ENCODE measurements at regions not wholly inside any gene's neighbourhood (a gene's known extent, or its start where the extent isn't known, plus 50 kb on each side); places are given as distances from the start of the nearest gene placed in this dataset.

GRCh38 chr4:128615197-128615596 lies 194.3 kb upstream of the JADE1 start:
- H3K9me3 ChIP-seq (ENCODE audit: control insufficient read depth, insufficient read depth, low read length) = no peaks in the 10 kb centered on the region
- H3K27me3 ChIP-seq (ENCODE audit: control insufficient read depth, insufficient read depth, low read length) = no peaks in the 10 kb centered on the region
- ChIA-PET CTCF (no interaction called here), POLR2A (no interaction called here)
- no peak overlapping the region for H3K4me3 ChIP-seq (ENCODE audit: low read depth, low read length)
- DNase-seq (ENCODE audit: low read depth, low spot score) = no peak
- TF ChIP-seq, protein P1, sequence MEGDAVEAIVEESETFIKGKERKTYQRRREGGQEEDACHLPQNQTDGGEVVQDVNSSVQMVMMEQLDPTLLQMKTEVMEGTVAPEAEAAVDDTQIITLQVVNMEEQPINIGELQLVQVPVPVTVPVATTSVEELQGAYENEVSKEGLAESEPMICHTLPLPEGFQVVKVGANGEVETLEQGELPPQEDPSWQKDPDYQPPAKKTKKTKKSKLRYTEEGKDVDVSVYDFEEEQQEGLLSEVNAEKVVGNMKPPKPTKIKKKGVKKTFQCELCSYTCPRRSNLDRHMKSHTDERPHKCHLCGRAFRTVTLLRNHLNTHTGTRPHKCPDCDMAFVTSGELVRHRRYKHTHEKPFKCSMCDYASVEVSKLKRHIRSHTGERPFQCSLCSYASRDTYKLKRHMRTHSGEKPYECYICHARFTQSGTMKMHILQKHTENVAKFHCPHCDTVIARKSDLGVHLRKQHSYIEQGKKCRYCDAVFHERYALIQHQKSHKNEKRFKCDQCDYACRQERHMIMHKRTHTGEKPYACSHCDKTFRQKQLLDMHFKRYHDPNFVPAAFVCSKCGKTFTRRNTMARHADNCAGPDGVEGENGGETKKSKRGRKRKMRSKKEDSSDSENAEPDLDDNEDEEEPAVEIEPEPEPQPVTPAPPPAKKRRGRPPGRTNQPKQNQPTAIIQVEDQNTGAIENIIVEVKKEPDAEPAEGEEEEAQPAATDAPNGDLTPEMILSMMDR (IDR thresholded peaks at IDR 0.05; ENCODE audit: low read depth, low read length) = no peak
- H3K27ac ChIP-seq (ENCODE audit: low read depth, low read length) = no peak overlapping the region

- POLR2A ChIA-PET = no interaction called here
- no peak for DNase-seq (ENCODE audit: low read depth, low spot score)
These were observed 201.5 kb upstream of the JADE1 start for GRCh38 chr4:128608006-128608405.

GRCh38 chr4:128606173-128606572 lies 203.3 kb upstream of the JADE1 start:
- Histone ChIP-seq H3K4me3 (ENCODE audit: low read depth, low read length) (no peak overlapping the region), H3K27me3 (ENCODE audit: control insufficient read depth, insufficient read depth, low read length) (no peaks in the 10 kb centered on the region), H3K9me3 (ENCODE audit: control insufficient read depth, insufficient read depth, low read length) (no peaks in the 10 kb centered on the region), H3K27ac (ENCODE audit: low read depth, low read length) (no peak overlapping the region)
- ChIA-PET CTCF (no interaction called here), POLR2A (no interaction called here)
- TF ChIP-seq, protein P1 (IDR thresholded peaks at IDR 0.05; ENCODE audit: low read depth, low read length) = no peak
- no peak for DNase-seq (ENCODE audit: low read depth, low spot score)

More at GRCh38 chr4:128608006-128608405, 201.5 kb upstream of the JADE1 start:
- Histone ChIP-seq H3K4me3 (ENCODE audit: low read depth, low read length) (no peak overlapping the region), H3K27me3 (ENCODE audit: control insufficient read depth, insufficient read depth, low read length) (no peaks in the 10 kb centered on the region), H3K9me3 (ENCODE audit: control insufficient read depth, insufficient read depth, low read length) (no peaks in the 10 kb centered on the region), H3K27ac (ENCODE audit: low read depth, low read length) (no peak overlapping the region)
- CTCF ChIA-PET = no interaction called here
- TF ChIP-seq, protein P1 (IDR thresholded peaks at IDR 0.05; ENCODE audit: low read depth, low read length) = no peak

DNA sequence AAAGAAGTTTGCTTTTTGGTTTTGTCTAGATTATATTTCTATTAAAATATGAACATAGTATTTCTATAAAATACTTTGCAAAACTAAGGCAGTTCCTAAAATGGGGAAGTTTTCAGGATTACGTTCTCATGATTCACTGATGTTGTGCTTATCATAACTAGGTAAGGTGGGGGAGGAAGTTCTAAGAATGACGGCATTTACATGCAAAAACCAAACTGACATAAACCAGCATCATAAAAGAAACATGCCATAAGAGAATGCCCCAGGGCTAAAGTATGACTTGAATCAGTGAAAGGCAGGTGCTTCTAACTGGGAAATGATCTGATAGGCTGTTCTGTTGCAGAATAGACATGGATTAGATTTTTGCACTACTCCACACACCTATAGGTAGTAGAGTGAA lies 204.7 kb upstream of the JADE1 start:
- POLR2A ChIA-PET = no interaction called here
- CTCF ChIA-PET = interaction anchor here (1.1 to 1.2 kb wide), 2 partner anchors 30 to 150 kb away, joined by 3 to 4 read pairs; no protein-coding TSS in a partner anchor
- no peaks in the 10 kb centered on the region for H3K9me3 ChIP-seq (ENCODE audit: control insufficient read depth, insufficient read depth, low read length)
- no peak overlapping the region for H3K4me3 ChIP-seq (ENCODE audit: low read depth, low read length)
- TF ChIP-seq, protein P1 (IDR thresholded peaks at IDR 0.05; ENCODE audit: low read depth, low read length) = no peak
- no peak overlapping the region for H3K27ac ChIP-seq (ENCODE audit: low read depth, low read length)
- no peak for DNase-seq (ENCODE audit: low read depth, low spot score)
- no peaks in the 10 kb centered on the region for H3K27me3 ChIP-seq (ENCODE audit: control insufficient read depth, insufficient read depth, low read length)

DNA sequence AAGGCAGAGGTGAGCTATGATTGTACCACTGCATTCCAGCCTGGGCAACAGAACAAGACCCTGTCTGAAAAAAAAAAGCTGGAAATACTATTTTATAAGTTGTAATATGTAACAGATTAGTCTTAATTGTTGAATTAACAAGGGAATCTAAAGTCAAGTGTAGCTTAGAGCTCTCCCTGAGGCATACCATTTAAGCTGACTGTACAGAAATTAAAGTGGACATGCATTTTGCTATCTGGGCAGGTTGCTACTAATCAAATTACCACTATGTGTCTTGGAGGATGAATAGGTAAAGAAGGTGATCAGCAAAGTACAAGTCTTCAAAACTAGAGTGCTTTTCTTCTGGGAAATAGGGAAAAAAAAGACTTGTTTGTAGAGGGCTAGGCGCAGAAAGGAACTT lies 205.3 kb upstream of the JADE1 start:
- no peak for DNase-seq (ENCODE audit: low read depth, low spot score)
- POLR2A ChIA-PET = no interaction called here
- no peak overlapping the region for H3K27ac ChIP-seq (ENCODE audit: low read depth, low read length)
- H3K4me3 ChIP-seq (ENCODE audit: low read depth, low read length) = no peak overlapping the region
- H3K9me3 ChIP-seq (ENCODE audit: control insufficient read depth, insufficient read depth, low read length) = no peaks in the 10 kb centered on the region
- CTCF ChIA-PET = interaction anchor here (0.6 to 1.2 kb wide), 3 partner anchors 17 to 149 kb away, joined by 3 to 4 read pairs (median 3); no protein-coding TSS in a partner anchor
- no peaks in the 10 kb centered on the region for H3K27me3 ChIP-seq (ENCODE audit: control insufficient read depth, insufficient read depth, low read length)
- TF ChIP-seq, protein P1 (IDR thresholded peaks at IDR 0.05; ENCODE audit: low read depth, low read length) = no peak

Data from AG04450 (cell line).